ENCODE measurements at regions not wholly inside any gene's neighbourhood (a gene's known extent, or its start where the extent isn't known, plus 50 kb on each side); places are given as distances from the start of the nearest gene placed in this dataset.

GRCh38 chr16:17026600-17027242 is 444.0 kb downstream of the XYLT1 start:
- no peak for TF ChIP-seq SMC3 (IDR thresholded peaks at IDR 0.05; ENCODE audit: low read depth, low read length)
- TF ChIP-seq, protein P1, sequence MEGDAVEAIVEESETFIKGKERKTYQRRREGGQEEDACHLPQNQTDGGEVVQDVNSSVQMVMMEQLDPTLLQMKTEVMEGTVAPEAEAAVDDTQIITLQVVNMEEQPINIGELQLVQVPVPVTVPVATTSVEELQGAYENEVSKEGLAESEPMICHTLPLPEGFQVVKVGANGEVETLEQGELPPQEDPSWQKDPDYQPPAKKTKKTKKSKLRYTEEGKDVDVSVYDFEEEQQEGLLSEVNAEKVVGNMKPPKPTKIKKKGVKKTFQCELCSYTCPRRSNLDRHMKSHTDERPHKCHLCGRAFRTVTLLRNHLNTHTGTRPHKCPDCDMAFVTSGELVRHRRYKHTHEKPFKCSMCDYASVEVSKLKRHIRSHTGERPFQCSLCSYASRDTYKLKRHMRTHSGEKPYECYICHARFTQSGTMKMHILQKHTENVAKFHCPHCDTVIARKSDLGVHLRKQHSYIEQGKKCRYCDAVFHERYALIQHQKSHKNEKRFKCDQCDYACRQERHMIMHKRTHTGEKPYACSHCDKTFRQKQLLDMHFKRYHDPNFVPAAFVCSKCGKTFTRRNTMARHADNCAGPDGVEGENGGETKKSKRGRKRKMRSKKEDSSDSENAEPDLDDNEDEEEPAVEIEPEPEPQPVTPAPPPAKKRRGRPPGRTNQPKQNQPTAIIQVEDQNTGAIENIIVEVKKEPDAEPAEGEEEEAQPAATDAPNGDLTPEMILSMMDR (conservative IDR thresholded peaks at IDR 0.05; ENCODE audit: low read depth, low read length) = no peak
- TF ChIP-seq MAZ (IDR thresholded peaks at IDR 0.05; ENCODE audit: borderline replicate concordance, low read depth, low read length) = no peak
- no peak for TF ChIP-seq RFX5 (IDR thresholded peaks at IDR 0.05; ENCODE audit: low read depth, low read length)
- no peak for TF ChIP-seq POLR2A (IDR thresholded peaks at IDR 0.05; ENCODE audit: low read depth, low read length)
- TF ChIP-seq, protein P2, sequence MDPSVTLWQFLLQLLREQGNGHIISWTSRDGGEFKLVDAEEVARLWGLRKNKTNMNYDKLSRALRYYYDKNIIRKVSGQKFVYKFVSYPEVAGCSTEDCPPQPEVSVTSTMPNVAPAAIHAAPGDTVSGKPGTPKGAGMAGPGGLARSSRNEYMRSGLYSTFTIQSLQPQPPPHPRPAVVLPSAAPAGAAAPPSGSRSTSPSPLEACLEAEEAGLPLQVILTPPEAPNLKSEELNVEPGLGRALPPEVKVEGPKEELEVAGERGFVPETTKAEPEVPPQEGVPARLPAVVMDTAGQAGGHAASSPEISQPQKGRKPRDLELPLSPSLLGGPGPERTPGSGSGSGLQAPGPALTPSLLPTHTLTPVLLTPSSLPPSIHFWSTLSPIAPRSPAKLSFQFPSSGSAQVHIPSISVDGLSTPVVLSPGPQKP (IDR thresholded peaks at IDR 0.05; ENCODE audit: borderline replicate concordance, low read depth, low read length) = no peak
- TF ChIP-seq CHD1 (IDR thresholded peaks at IDR 0.05; ENCODE audit: low read depth, low read length) = no peak
- TF ChIP-seq MXI1 (IDR thresholded peaks at IDR 0.05; ENCODE audit: borderline replicate concordance, low read depth, low read length) = no peak
- TF ChIP-seq CEBPB (IDR thresholded peaks at IDR 0.05; ENCODE audit: low read depth, low read length) = no peak
- TF ChIP-seq NFE2L2 (IDR thresholded peaks at IDR 0.05; ENCODE audit: low read depth, low read length) = no peak
- TF ChIP-seq RAD21 (IDR thresholded peaks at IDR 0.05; ENCODE audit: low read length) = no peak
- no peak for TF ChIP-seq FOS (IDR thresholded peaks at IDR 0.05; ENCODE audit: low read depth, low read length)
- TF ChIP-seq RCOR1 (IDR thresholded peaks at IDR 0.05; ENCODE audit: insufficient replicate concordance, low read length) = no peak
- TF ChIP-seq BHLHE40 (IDR thresholded peaks at IDR 0.05; ENCODE audit: low read depth, low read length) = no peak
